ENCODE measurements at regions not wholly inside any gene's neighbourhood (a gene's known extent, or its start where the extent isn't known, plus 50 kb on each side); places are given as distances from the start of the nearest gene placed in this dataset.
A peak's percentile ranks its signal among the peaks of the same experiment; 100 is the strongest.
"Not testable (repeated sequence)": the region's sequence is repeated elsewhere in the genome, so short reads cannot be mapped to it uniquely, and the experiment has no call there.

GRCh38 chr5:145652700-145653099 is 182.4 kb downstream of the PRELID2 start:
- not testable (repeated sequence) for DNase-seq

- not testable (repeated sequence) for DNase-seq
These were observed 188.0 kb downstream of the PRELID2 start for GRCh38 chr5:145647137-145647536.

DNA sequence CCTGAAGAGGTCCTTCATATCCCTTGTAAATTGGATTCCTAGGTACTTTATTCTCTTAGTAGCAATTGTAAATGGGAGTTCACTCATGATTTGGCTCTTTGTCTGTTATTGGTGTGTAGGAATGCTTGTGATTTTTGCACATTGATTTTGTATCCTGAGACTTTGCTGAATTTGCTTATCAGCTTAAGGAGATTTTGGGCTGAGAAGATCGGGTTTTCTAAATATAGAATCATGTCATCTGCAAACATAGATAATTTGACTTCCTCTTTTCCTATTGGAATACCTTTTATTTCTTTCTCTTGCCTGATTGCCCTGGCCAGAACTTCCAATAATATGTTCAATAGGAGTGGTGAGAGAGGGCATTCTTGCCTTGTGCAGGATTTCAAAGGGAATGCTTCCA is 191.9 kb downstream of the PRELID2 start:
- not testable (repeated sequence) for DNase-seq

DNA sequence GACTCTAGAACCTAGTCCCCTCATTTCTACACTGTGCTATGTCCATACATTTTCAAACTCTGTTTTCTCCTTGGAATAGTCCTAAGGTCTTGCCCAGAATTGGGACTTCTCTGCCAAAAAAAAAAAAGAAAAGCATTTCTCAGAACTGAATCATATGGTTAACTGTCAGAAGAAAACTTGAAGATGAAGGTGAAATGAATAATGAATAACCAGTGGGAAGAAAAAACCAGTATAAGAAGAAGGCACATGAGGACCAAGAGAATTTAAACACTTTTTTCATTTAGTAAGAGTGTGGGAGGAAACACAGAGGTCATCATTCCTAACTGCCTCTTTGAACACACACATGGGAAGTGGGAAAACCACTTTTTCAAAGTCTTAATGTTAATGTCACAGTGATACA is 197.7 kb downstream of the PRELID2 start:
- no peak for DNase-seq

GRCh38 chr5:145636371-145636770 is 198.8 kb downstream of the PRELID2 start:
- DNase-seq = no peak

DNA sequence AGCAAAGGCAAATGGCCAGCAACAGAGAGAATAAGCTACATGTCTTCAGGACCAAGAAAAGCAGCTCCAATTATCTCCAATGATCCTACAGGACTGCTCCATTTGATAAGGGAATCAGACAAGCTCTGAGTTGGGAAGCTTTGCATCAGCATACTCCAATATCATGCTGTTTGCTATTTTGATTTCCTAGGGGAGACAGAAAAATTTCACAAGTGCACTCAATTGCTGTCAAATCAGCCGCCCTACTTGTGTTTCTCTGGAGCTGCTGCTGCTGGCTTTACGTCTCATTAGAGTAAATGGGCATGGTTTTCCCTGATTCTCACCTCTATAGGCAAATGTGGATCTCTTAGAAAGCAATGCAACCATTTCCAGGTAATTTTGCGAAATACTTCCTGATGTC is 201.7 kb downstream of the PRELID2 start:
- DNase-seq = no peak

- DNase-seq = no peak
These were observed 202.4 kb downstream of the PRELID2 start for GRCh38 chr5:145632701-145633100.

DNA sequence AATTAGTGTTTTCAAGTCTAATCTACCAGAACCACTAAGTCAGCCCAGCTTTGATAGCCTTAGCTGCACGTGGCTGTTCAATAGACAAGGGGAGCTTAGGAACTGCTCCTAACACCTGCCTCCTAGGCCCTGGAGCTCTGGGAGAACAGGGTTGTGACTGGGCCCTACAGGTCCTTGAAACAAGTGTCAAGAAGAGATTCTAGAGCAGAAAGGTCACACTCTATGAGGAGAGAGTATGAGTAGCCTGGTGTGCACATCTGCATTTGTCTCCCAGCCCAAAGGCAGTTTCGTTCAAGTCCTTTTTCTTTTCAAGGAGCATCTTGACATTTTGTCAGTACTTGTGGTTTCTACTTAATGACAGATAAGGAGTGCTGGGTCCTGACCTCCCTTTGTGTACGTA is 206.1 kb downstream of the PRELID2 start:
- DNase-seq = peak; percentile 76

DNA sequence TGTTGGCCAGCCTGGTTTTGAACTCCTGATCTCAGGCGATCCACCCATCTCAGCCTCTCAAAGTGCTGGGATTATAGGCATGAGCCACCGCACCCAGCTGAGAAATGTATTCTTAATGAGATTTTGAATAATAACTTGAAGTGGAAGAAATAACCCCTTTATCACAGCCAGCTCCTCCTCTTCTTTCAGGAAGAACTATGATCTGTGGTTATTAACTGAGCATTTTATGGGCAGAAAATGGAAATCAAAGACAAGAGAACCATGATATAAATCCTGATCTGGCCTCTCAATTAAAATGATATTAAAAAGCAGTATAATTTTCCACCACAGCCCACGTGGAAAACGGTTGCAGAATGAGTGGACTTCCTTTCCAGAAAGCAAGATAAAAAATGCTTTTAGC is 206.6 kb downstream of the PRELID2 start:
- no peak for DNase-seq

- no peak for DNase-seq
These were observed 215.3 kb downstream of the PRELID2 start for GRCh38 chr5:145619806-145620310.

GRCh38 chr5:145616739-145617138 is 218.4 kb downstream of the PRELID2 start:
- not testable (repeated sequence) for DNase-seq

DNA sequence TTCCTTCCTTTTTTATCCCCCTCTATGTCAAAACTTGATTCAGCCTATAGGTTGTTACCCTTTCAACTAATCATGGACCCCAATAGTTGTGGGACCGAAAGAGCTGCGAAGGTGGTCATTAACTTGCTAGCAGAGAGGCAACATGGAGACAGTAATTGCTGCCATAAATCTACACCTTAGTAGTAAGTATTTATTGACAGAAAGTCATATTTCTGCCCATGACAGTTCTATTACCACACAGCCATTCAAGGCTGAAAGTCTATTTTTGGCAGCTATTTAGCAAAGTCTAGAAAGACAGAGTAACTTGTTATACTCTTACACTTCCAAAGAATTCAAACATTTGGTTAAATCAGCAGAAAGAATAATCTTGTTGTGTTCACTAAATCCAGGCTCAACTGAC is 236.2 kb downstream of the PRELID2 start:
- no peak for DNase-seq

GRCh38 chr5:145598184-145598583 is 237.0 kb downstream of the PRELID2 start:
- no peak for DNase-seq

GRCh38 chr5:145591578-145591977 is 243.6 kb downstream of the PRELID2 start:
- DNase-seq = no peak

DNA sequence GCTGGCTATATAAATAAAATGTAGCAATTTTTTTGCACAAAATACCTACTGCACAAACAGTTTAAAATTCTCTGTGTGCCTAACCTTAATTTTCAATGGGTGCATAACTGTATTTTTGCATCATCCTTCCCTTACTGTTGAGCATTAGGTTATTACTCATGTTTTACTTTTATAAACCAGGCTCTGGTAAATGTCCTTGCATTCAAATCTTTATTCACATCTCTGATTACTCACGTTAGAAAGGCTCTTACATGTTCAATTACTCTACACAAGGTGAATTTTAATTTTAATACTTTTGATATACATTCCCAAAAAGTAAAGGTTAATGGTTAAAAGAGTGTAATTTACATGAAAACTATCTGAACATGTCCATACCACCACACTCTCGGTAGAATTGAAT is 246.1 kb downstream of the PRELID2 start:
- no peak for DNase-seq

- no peak for DNase-seq
These were observed 246.6 kb downstream of the PRELID2 start for GRCh38 chr5:145588558-145588957.

DNA sequence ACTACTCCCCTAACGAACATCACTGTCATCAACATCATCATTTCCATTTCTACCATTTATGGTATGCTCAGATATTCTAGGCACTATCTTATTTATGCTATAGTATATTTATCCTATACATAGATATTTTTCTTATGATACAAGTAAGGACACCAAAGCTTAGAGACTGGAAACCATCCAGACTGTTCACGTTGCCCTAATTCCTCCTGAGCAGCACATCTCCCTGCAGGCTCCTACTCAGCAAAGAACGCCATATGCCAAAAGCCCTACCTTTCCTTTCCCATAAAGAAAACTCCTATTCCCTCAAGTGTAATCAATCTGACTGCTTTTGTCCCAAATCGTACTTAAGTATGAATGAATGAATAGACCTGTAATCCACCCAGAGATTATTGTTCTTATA is 247.0 kb downstream of the PRELID2 start:
- no peak for DNase-seq

DNA sequence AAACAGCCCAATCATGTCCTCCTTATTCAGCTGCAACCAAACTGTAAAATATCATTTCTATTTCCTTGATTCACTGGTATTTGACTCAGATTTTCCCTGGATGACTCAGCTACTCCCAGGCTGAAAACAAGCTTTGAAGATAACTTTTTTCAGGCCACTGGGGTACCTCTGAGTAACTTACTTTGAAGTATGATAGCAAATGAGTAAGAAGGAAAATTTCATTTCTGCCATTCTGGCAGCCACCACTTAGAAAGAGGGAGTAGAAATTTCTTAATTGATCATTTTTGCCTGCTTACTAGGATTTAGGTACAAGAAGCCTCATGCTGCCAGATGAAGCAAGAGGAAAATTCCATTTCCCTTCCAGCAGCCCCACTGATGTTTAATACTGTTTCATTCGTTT is 247.4 kb downstream of the PRELID2 start:
- no peak for DNase-seq

GRCh38 chr5:145587308-145587672 is 247.9 kb downstream of the PRELID2 start:
- no peak for DNase-seq

GRCh38 chr5:145586661-145587307 is 248.4 kb downstream of the PRELID2 start:
- no peak for DNase-seq

- no peak for DNase-seq
These were observed 249.5 kb downstream of the PRELID2 start for GRCh38 chr5:145585443-145586148.

DNA sequence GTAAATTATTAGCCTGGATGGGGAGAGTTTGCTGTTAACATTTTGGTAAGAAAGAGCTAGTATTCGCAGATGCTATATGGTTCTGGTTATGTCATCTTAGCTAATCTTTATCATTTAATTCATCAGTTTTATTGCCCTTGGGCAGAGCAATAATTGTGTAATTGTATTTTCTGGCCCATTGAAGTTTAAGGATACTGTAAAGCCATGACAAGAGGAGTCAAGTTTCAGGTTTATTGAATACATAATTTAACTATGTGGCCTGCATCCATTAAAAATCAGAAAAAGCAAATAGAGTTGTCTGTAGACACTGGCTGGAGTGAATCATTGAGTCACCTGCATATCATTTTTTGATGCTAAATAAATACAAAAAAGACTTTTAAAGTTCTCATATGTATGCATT is 255.8 kb downstream of the PRELID2 start:
- DNase-seq = no peak

DNA sequence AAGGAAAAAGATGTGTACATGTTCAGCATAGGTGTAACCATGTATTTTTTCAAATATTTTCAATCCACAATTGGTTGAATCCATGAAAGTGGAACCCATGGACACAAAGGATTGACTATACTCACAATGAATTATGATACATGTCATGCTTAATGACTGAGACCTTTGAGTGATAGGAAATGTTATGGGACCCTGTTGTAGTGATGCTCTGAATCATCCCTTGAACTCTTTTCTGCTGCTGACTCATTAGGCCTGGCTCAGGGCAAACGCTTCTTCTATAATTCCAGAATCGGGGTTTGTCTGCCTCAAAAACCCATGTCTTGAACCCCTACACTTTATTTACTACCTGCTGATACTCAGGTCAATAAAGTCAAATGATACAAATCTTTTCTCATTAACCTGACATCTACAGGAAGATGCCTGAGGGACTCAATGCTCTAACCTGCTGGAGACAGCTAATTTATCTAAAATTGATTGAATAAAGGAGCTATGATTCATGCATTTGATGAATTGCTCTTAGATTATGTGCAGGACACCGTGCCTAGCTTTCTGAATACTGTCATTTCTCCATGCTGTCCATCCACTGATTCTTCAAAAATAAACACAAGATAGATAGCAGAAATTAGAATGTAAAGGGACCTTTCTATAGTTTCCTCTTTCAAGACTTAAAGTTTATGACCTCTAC is 260.1 kb downstream of the PRELID2 start:
- no peak for DNase-seq

DNA sequence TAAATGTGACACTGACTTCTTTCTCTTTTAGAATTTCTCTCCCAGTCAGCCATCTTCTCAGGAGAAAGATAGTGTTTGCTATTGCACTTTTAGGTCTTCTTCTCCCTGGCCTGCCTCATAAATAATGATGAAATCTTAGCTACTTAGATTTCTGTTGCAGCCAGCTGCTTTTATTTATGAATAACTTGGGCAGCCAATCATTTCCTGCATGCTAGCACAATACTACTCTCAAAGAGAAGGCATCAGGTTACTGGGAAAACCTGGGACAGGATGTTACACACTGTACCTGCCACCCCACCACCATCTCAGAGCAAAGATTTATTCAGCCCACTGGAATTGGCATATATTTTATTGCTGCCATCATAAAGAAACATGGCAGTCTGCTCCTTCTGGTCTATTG is 266.6 kb downstream of the PRELID2 start:
- DNase-seq = no peak

Measured in NCI-H2029 treated with DMSO at 0.1 percent for 48 hours (cell line).